AG09309 (cell line): ENCODE measurements at regions not wholly inside any gene's neighbourhood (a gene's known extent, or its start where the extent isn't known, plus 50 kb on each side); places are given as distances from the start of the nearest gene placed in this dataset.

Experiments
- DNase-seq: peaks from one replicate; pipeline ENCODE4 v3.0.0-alpha.2; 2010; ENCODE audit warnings: low read depth
- H3K4me3 ChIP-seq: 2 replicates; pipeline ENCODE4 v1.5.1; 2011; ENCODE audit warnings: mild to moderate bottlenecking, low read depth, low read length, moderate library complexity; ENCODE audit not compliant: control insufficient read depth
- TF ChIP-seq, protein P1 (sequence below): IDR thresholded peaks from 2 replicates; pipeline ENCODE4 v1.5.1; 2011; ENCODE audit warnings: mild to moderate bottlenecking, low read depth, low read length, inconsistent platforms; ENCODE audit not compliant: insufficient read depth, control insufficient read depth; ENCODE audit errors: missing control alignments

DNA sequence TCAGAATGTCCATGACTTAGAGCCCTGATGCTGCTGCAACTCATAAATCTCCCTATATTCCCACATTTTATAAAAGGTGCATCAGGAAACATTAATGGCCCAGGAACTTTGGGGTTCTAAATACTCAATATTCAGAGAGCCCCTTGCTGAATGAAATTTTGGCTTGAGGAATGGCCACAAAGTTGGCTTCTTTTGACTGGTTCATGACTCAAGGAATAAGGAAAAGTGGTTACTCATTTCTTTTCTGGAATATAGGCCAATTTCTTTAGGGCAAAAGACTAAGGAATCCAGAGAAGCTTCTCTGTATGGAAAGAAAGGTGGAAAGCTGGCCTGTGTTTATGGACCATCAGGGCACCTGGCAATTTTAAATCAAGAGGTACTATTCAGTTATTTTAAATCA, 308.9 kb upstream of the NT5C1B start:
- TF ChIP-seq, protein P1, sequence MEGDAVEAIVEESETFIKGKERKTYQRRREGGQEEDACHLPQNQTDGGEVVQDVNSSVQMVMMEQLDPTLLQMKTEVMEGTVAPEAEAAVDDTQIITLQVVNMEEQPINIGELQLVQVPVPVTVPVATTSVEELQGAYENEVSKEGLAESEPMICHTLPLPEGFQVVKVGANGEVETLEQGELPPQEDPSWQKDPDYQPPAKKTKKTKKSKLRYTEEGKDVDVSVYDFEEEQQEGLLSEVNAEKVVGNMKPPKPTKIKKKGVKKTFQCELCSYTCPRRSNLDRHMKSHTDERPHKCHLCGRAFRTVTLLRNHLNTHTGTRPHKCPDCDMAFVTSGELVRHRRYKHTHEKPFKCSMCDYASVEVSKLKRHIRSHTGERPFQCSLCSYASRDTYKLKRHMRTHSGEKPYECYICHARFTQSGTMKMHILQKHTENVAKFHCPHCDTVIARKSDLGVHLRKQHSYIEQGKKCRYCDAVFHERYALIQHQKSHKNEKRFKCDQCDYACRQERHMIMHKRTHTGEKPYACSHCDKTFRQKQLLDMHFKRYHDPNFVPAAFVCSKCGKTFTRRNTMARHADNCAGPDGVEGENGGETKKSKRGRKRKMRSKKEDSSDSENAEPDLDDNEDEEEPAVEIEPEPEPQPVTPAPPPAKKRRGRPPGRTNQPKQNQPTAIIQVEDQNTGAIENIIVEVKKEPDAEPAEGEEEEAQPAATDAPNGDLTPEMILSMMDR: no peak
- no peak for DNase-seq
- H3K4me3 ChIP-seq: no peak overlapping the region

DNA sequence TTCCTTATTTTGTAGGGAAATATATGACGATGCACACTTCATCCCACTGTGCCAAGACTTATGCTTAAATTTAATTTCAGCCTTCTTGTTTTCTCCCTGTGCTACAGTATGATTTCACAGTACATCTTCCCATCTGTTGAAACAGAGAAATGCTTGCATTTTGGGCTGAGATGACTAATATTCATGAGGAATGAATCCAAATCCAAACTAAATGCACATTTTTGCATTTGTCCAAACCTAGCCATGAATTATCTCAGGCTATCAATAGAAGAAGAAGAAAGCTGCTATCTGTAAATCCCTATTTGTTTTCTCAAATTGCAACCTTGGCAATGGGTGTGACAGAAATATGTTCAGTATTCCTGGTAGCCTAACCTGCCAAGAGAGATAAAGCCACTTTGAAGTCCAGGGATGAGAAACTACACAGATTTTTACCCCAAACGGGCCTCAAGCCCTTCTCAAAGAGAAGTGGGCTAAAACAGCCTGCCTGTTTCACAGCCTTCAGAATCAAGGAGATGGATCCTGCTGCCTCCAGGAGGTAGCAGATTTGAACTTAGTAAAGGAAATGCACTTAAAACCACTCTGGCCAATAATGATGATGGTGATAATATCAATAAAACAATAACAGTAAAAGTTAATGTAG, 306.9 kb upstream of the NT5C1B start:
- TF ChIP-seq, protein P1: no peak
- DNase-seq: no peak

DNA sequence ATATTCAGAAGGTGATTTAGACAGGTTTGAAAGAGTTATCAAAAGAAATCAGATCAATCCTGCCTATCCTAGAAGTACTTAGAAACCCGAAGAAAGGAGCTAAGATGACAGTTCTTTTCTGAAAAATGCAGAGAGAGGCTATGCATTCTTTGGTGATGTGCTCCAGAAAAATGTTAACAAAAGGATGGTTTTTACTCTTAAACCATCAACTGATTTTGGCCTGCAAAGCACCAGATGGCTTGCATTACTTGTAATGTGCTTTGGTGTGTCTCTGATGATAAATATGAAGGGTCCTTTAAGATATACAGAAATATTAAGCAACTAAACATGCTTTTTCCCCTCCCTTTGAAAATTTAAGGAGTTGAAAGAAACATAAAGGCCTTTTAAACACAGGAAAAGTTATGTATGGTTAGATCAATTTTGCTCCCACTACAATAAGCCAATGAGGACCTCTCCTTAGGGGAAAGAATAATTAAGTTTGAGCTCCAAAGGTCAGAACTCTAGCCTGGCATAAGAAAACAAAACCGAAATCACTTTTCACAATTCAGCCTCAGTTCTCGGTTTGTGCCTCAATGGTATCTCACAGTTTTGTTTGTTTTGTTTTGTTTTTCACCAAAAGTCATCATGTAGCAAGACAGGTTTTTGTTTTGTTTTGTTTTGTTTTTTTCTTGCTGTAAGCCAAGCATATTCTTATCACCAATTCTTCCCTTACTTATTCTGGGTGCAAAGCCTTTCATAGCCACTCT, 302.4 kb upstream of the NT5C1B start:
- no peak for DNase-seq
- TF ChIP-seq, protein P1: no peak
- H3K4me3 ChIP-seq: no peak overlapping the region

More for the DNA sequence above, 306.9 kb upstream of the NT5C1B start:
- H3K4me3 ChIP-seq: no peak overlapping the region

DNA sequence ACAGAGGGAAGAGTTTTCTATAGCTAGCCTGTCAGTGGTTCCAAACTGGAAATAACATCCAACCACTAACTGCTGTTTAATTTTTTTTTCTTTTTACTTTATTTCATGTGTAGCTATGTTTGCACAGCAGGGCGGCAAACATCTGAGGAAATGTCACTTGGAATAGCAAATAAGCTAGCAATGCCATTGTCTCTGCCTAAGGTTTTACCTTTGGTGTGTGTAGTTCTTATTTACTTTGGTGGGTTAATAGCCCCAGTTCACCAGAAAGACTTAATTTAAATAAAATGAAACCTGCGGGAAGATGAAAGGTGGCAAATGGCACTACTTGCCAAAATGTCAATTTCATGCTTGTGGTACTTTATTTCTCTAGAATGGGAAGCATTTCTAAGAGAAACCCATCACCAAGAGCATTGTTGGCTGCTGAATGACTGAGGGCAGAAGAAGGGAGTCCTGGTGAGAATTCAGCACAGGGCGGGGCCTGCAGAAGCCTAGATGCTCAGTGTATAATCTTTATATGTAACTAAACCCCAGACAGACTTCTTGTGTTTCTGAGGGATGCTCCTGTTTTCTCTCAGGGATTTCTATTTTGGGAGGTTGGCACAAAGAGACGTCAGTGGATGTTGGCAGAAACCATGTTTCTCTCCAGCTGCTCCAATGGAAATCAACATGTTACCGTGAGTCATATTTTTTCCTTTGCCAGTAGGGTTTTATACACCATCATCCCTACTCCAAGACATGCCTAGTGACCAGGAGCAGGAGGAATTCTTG, 300.4 kb upstream of the NT5C1B start:
- DNase-seq: no peak
- TF ChIP-seq, protein P1: no peak
- H3K4me3 ChIP-seq: no peak overlapping the region

DNA sequence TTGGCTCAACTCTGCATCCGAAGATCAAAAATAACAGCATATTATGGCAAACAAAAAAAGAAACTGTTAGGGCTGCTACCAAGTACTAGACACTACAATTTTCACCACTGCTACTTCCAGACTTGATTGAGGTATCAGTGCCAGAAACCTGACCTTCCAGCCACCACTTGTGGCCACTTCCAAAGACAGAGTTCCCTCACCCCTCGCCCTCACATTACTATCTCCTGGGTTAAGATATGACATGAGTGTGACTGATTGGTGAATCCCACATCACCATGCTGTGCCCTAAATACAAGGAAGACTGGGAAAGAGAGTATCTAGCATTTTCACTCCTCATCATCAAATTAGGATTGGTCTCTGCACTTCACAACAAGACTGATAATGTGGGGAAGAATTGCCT, 296.1 kb upstream of the NT5C1B start:
- DNase-seq: no peak
- no peak overlapping the region for H3K4me3 ChIP-seq
- TF ChIP-seq, protein P1: no peak

DNA sequence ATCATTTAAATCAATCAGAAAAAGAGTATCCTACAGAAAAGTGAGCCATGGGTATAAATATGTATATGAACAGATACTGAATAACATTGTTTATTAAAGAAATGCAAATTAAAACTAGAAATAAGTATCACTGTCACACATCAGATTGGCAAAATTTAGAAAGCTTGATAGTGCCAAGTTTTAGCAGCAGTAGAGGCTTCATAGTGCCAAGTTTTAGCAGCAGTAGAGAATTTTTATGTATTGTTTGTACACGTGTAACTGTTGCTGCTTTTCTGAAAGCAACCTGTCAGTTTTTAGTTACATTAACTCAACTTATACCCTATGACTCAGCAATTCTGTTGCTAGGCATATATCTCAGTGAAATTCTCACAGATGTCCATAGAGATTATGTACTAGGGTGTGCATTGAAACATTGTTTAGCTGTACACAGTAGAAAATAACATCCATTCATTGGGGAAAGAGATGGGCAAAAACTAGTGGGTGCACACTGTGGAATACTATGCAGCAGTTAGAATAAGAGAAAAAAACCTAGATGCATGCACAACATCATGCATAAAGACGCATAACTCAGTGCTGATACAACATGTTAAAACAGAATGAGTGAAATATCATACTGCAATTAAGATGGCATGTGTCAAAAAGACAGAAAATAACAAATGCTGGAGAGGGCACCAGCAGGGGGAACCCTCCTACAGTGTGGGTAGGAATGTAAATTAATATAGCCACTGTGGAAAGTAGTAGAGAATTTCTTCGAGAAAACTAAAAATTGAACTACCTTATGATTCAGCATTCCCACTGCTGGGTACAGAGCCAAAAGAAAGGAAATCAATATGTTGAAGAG, 294.5 kb upstream of the NT5C1B start:
- no peak for DNase-seq
- H3K4me3 ChIP-seq: no peak overlapping the region

More for the DNA sequence above, 294.5 kb upstream of the NT5C1B start:
- TF ChIP-seq, protein P1: peak; percentile 48
